ENCODE measurements at regions not wholly inside any gene's neighbourhood (a gene's known extent, or its start where the extent isn't known, plus 50 kb on each side); places are given as distances from the start of the nearest gene placed in this dataset.

DNA sequence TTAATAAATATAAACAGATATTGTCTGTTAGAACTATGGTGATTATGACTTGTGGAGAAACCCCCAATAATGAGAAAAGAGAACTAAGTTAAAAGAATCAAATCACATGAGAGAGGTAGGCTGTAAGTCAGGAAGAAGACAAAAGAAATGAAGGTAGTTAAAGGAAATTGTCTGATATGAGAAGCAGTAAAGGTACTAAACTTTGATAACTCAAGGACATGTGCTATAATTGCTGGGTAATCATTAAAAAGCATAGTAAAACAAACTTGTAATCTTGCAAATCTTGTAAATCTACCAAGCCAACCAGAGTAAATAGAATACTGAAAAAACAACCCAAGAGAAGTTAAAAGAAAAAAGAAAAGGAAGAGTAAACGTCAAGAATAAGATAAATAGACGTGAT is 207.0 kb upstream of the CTNND2 start:
- Mint-ChIP-seq H3K36me3 (ENCODE audit: low read depth) (no peaks in the 10 kb centered on the region), H3K9me3 (no peaks in the 10 kb centered on the region), H3K27ac (no peak overlapping the region), H3K4me3 (no peak overlapping the region), H3K4me1 (no peaks in the 10 kb centered on the region), H3K27me3 (ENCODE audit: low read depth) (no peaks in the 10 kb centered on the region)
- TF ChIP-seq, protein P1, sequence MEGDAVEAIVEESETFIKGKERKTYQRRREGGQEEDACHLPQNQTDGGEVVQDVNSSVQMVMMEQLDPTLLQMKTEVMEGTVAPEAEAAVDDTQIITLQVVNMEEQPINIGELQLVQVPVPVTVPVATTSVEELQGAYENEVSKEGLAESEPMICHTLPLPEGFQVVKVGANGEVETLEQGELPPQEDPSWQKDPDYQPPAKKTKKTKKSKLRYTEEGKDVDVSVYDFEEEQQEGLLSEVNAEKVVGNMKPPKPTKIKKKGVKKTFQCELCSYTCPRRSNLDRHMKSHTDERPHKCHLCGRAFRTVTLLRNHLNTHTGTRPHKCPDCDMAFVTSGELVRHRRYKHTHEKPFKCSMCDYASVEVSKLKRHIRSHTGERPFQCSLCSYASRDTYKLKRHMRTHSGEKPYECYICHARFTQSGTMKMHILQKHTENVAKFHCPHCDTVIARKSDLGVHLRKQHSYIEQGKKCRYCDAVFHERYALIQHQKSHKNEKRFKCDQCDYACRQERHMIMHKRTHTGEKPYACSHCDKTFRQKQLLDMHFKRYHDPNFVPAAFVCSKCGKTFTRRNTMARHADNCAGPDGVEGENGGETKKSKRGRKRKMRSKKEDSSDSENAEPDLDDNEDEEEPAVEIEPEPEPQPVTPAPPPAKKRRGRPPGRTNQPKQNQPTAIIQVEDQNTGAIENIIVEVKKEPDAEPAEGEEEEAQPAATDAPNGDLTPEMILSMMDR (IDR thresholded peaks at IDR 0.05; ENCODE audit: unreplicated experiment in 3 of 3): no peak

DNA sequence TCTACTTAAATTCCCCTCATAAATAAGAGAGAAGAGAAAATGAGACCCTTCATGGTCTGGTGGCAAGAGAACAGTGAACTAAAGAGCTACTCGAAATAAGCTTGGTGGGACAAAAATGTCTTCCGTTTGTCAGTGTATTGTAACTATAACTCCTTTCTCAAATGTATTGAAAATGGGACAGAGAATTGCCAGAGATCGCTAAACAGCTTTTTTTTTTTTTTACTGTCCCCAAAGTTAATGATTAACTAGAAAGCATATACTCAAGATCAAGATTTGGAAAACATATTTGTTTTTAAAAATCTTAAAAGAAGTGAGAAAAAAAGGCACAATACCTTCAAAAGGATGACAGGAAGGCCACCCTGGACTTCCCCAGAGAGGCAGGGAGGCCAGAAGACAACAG is 206.4 kb upstream of the CTNND2 start:
- Mint-ChIP-seq H3K36me3 (ENCODE audit: low read depth) (no peaks in the 10 kb centered on the region), H3K9me3 (no peaks in the 10 kb centered on the region), H3K4me1 (no peaks in the 10 kb centered on the region), H3K4me3 (no peak overlapping the region), H3K27me3 (ENCODE audit: low read depth) (no peaks in the 10 kb centered on the region), H3K27ac (no peak overlapping the region)
- TF ChIP-seq, protein P1 (IDR thresholded peaks at IDR 0.05; ENCODE audit: unreplicated experiment in 3 of 3): no peak

DNA sequence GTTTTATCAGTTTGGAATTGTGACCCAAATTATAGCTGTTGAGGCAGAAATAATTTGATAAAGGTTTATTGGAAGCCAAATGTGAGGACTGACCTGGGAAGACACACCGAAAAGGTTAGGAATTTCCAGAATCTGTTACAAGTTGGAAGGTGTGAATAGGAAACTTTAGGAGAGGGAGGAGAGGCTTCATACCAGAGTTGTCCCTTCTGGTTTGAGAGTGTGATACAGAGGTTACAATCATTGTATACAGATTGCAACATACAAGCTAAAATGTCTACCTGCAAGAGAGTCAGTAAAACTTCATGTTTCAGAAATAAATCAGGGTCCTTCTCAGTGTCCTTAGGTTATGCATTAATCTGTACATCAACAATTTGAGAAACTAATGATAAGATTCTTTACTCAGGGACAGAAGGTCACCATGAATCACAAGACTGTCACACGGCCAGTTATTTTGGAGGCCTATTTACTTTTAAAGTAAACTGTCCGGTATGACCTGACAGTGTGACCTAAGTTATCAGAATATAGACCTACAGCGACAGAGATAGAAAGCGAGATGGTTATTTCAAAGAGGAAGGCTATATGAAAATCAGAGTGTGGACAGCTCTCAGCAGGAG is 204.9 kb upstream of the CTNND2 start:
- no peaks in the 10 kb centered on the region for H3K27me3 Mint-ChIP-seq (ENCODE audit: low read depth)
- no peaks in the 10 kb centered on the region for H3K36me3 Mint-ChIP-seq (ENCODE audit: low read depth)
- no peaks in the 10 kb centered on the region for H3K9me3 Mint-ChIP-seq
- no peaks in the 10 kb centered on the region for H3K4me1 Mint-ChIP-seq
- no peak overlapping the region for H3K4me3 Mint-ChIP-seq
- TF ChIP-seq, protein P1 (IDR thresholded peaks at IDR 0.05; ENCODE audit: unreplicated experiment in 3 of 3): no peak
- H3K27ac Mint-ChIP-seq: no peak overlapping the region

DNA sequence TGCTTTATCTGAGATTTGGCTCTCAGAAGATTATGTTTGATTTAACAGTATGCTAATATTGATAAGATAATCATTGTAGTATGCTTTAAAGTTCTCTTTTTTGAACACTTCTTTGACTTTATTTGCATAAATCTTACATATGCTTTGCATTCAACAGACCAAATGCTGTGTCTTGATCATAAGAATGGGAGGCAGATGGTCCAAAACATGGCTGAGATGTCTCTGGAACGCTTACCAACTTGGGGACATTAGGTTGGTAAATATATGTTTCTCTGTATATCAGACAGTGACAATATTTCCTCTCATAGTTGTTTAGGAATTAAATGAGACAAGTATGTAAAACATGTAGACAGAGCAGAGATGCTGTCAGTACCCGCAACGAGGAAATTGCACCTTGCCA is 197.9 kb upstream of the CTNND2 start:
- no peaks in the 10 kb centered on the region for H3K36me3 Mint-ChIP-seq (ENCODE audit: low read depth)
- no peak overlapping the region for H3K4me3 Mint-ChIP-seq
- H3K27me3 Mint-ChIP-seq (ENCODE audit: low read depth): no peaks in the 10 kb centered on the region
- H3K4me1 Mint-ChIP-seq: no peaks in the 10 kb centered on the region
- no peak overlapping the region for H3K27ac Mint-ChIP-seq
- no peaks in the 10 kb centered on the region for H3K9me3 Mint-ChIP-seq
- TF ChIP-seq, protein P1 (IDR thresholded peaks at IDR 0.05; ENCODE audit: unreplicated experiment in 3 of 3): no peak

DNA sequence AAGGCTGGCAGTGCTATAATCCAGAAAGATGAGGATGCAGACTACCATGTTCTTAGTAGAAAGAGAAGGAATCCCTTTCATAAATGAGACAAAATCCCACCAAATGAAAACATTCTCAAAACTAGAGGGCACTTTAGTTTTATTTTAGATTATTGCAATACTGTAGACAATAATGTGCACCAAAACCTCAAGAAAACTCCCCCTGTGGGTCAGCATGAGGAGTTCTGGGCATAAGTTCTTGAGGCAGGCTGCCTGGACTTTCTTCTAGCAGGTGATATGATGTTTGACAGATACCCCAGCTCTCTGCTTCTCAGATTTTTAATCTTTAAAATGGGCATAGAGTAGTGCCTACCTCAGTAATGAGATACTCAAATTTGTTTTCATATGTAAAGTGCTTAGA is 196.3 kb upstream of the CTNND2 start:
- H3K4me1 Mint-ChIP-seq: no peaks in the 10 kb centered on the region
- H3K27ac Mint-ChIP-seq: no peak overlapping the region
- H3K36me3 Mint-ChIP-seq (ENCODE audit: low read depth): no peaks in the 10 kb centered on the region
- no peaks in the 10 kb centered on the region for H3K9me3 Mint-ChIP-seq
- no peak overlapping the region for H3K4me3 Mint-ChIP-seq
- no peaks in the 10 kb centered on the region for H3K27me3 Mint-ChIP-seq (ENCODE audit: low read depth)
- TF ChIP-seq, protein P1 (IDR thresholded peaks at IDR 0.05; ENCODE audit: unreplicated experiment in 3 of 3): no peak

DNA sequence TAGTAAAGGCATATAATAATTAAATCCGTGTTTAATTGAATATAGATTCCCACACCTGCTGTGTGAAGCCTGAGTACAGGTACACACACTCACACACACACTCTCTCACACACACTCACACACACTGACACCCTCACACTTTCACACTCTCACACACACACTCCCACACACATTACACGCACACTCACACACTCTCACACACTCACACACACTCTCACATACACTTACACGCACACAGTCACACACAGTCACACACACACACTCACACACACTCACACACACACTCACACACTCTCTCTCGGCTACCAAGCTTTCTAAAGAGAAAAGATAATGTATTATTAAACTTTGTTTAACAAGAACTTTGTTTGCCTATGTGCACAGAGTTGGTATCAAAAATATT is 195.1 kb upstream of the CTNND2 start:
- Mint-ChIP-seq H3K36me3 (ENCODE audit: low read depth) (no peaks in the 10 kb centered on the region), H3K27me3 (ENCODE audit: low read depth) (no peaks in the 10 kb centered on the region), H3K27ac (no peak overlapping the region), H3K4me1 (no peaks in the 10 kb centered on the region), H3K9me3 (no peaks in the 10 kb centered on the region), H3K4me3 (no peak overlapping the region)
- TF ChIP-seq, protein P1 (IDR thresholded peaks at IDR 0.05; ENCODE audit: unreplicated experiment in 3 of 3): no peak

Measured in nephron (organoid).